Keratinocyte (primary cell): ENCODE measurements at regions not wholly inside any gene's neighbourhood (a gene's known extent, or its start where the extent isn't known, plus 50 kb on each side); places are given as distances from the start of the nearest gene placed in this dataset.

Experiments
- CTCF ChIP-seq, 3 experiments: IDR thresholded peaks in 1 of 3; conservative IDR thresholded peaks in 1 of 3; optimal IDR thresholded peaks in 1 of 3; 2 replicates in 2 of 3; 3 replicates in 1 of 3; pipeline versions ENCODE3 to v1.5.1; 2011; ENCODE audit warnings: low read length in 3 of 3, mild to moderate bottlenecking in 3 of 3, moderate library complexity in 2 of 3, control low read depth in 1 of 3, inconsistent platforms in 1 of 3; ENCODE audit not compliant: insufficient read depth in 2 of 3; ENCODE audit errors: extremely low read depth in 1 of 3
- EZH2 ChIP-seq: IDR thresholded peaks from one replicate; pipeline ENCODE4 v1.6.1; 2012; ENCODE audit warnings: inconsistent platforms, mild to moderate bottlenecking, low read length, moderate library complexity

GRCh38 chr7:108628678-108629077 is 59.0 kb downstream of the DNAJB9 start:
- TF ChIP-seq CTCF (optimal IDR thresholded peaks at IDR 0.05 in 1 of 3, IDR thresholded peaks at IDR 0.05 in 1 of 3, conservative IDR thresholded peaks at IDR 0.05 in 1 of 3; ENCODE audit: extremely low read depth in 1 of 3, insufficient read depth in 2 of 3, low read length in 3 of 3) (no peak), EZH2 (no peak)
